ENCODE measurements at regions not wholly inside any gene's neighbourhood (a gene's known extent, or its start where the extent isn't known, plus 50 kb on each side); places are given as distances from the start of the nearest gene placed in this dataset.

- TF ChIP-seq GLI2 (tag by site-specific recombination; IDR thresholded peaks at IDR 0.05; ENCODE audit: borderline replicate concordance, low read depth) (no peak), ZBTB8A (tag by site-specific recombination; IDR thresholded peaks at IDR 0.05) (no peak), ZNF585B (tag by site-specific recombination; IDR thresholded peaks at IDR 0.05) (no peak), OVOL3 (tag by site-specific recombination; IDR thresholded peaks at IDR 0.05) (no peak), ZNF510 (tag by site-specific recombination; IDR thresholded peaks at IDR 0.05; ENCODE audit: insufficient replicate concordance) (no peak), ZBTB26 (tag by site-specific recombination; optimal IDR thresholded peaks at IDR 0.05) (no peak)
These were observed 274.9 kb upstream of the MGAT4C start for GRCh38 chr12:86530996-86531655.
